Mucosa of gallbladder (tissue), 1 donor: ENCODE measurements at regions not wholly inside any gene's neighbourhood (a gene's known extent, or its start where the extent isn't known, plus 50 kb on each side); places are given as distances from the start of the nearest gene placed in this dataset.
"Not testable (repeated sequence)": the region's sequence is repeated elsewhere in the genome, so short reads cannot be mapped to it uniquely, and the experiment has no call there.

Experiments used
- DNase-seq: peaks from one replicate; pipeline ENCODE4 v3.0.0-alpha.2; 2020; ENCODE audit warnings: low spot score
- donor health status: DM: no; HTN: no; CAD: no.

DNA sequence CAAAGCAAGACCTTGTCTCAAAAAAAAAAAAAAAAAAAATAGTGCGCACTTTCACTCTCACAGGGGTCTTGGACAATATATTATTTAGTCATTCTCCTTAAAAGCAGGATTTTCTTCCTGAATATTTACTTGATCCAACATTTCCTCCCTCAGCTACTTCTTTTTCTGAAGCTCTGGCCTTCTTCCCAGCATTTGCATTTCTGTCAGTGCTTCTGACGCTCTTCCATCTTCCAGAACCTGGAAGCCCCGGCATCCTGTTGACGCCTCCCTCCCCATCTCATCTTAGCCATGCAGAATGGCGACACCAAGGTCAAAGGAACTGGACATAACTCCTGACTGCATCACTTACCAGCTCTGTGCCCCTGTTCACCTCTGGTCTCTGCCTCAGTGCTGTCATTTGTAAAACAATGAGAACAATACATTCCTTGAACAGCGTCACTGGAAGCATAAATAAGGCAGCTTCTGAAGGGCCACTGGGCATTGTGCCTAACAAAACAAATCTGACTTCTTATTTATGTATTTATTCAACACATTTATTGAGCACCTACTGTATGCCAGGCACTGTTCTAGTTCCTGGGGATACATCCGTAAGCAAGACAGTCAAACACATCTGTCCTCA lies 90.9 kb upstream of the MDM1 start:
- no peak for DNase-seq

DNA sequence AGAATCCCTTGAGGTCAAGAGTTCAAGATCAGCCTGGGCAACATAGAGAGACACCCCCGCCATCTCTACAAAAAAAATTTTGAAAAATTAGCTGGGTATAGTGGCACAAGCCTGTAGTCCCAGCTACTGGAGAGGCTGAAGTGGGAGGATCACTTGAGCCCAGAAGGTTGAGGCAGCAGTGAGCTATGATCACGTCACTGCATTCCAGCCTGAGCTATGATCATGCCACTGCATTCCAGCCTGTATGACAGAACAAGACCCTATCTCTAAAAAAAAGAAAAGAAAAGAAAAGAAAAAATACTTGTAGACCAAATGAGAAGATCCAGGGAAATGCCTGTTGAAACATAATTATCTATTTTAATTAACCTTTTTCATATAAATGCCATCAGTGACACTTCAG lies 93.8 kb upstream of the MDM1 start:
- no peak for DNase-seq

DNA sequence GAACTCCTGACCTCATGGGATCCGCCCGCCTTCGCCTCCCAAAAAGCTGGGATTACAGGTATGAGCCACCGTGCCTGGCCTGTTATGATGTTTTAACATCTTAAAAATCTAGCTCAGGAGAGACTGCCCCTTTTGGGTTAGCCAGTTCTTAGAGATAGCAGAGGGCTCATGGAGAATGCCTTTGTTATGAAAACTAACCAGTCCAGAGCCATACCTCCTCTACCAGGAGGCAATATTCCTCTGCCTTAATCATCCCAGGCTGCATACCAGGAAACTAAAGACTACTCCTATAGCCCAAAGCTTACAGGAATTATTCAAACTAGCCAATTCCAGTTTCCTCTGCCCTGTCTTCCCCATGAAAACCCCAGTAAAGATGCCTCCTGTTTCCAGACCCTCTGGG lies 96.0 kb upstream of the MDM1 start:
- no peak for DNase-seq

DNA sequence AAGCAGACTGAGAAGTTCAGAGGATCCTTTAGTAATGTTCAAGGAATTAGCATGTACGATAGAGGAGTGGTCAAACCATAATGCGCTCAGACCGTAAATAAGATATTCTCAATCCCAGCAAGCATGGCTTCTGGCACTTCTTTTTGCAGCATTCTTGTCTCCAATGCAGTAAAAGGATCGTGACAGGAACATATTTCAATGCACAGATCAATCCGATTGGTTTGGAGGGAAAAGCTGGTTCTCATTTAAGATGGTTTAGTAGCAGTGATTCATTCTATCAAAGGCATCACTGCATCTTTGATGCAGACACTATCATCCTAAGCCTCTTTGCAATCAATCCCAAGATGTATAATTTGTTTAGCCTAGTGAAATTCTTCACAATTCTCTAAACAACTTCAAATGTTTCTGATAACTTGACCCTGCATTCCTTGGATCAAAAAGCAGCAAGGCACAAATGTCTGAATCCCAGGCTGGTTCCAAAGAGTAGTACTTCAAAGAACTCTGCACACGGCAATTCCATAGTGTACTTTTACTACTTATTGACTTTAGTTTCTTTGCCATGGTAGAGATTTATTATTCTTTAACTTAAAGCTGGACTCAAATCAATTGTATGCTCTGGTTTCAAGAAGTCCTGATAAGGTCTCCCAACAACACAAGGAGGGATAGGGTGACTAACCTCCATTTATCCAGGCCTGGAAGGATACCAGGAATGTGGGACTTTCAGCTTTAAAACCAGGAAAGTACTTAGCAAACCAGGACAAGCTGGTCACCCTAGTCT lies 96.8 kb upstream of the MDM1 start:
- no peak for DNase-seq

DNA sequence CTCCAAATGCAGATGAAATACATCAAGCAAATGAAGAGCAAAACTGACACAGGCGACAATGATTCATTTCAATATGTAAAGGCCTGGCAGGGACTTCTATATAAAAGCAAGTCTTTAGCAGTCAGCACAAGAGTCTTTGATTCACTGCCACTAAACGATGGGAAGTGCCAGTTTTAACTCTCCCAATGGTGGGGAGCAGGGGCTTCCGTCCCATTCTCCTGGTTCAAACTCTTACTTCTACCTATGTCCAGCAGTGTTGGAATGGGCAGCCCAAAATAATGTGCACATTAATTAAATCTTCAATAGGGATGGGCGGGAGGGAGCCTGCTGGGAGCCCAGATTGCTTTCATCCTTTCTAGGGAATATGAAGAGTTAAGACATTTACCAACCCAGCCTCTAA lies 97.5 kb upstream of the MDM1 start:
- DNase-seq = no peak

DNA sequence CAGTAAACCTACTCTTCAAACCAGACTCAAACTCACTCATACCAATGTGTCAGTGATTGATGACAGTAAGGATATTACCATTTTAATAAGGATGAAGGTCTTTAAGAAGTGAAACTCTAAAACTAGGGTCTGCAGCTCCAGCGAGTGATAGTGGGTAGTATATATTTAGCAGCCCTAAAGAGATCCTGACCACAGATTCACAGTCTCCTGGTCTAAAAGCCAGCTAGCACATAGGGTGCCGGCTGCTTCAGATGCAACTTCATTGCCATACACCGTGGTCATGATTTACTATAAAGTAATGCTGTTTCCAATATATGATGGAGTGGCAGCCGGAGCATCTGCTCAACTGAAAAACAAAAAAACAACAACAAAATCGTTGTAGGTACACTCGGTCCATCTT lies 99.6 kb upstream of the MDM1 start:
- no peak for DNase-seq

DNA sequence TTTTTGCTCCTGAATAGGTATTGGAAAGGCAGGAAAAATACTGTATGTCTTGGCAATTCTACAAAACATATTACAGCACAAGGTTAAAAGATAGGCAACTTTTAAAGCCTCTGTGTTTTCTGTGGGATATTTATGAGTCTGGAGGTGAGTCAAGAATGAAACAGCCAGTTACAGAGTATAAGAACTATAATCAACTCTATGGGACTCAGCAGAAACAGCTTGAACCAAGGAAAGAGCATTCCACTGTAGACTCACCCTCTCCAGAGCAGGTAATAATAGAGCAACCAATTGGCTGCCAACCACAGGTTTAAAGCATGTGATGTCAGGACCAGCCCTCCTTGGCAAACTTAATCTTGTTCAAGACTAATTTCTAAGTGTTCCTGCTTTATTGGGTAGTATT lies 100.5 kb upstream of the MDM1 start:
- no peak for DNase-seq

DNA sequence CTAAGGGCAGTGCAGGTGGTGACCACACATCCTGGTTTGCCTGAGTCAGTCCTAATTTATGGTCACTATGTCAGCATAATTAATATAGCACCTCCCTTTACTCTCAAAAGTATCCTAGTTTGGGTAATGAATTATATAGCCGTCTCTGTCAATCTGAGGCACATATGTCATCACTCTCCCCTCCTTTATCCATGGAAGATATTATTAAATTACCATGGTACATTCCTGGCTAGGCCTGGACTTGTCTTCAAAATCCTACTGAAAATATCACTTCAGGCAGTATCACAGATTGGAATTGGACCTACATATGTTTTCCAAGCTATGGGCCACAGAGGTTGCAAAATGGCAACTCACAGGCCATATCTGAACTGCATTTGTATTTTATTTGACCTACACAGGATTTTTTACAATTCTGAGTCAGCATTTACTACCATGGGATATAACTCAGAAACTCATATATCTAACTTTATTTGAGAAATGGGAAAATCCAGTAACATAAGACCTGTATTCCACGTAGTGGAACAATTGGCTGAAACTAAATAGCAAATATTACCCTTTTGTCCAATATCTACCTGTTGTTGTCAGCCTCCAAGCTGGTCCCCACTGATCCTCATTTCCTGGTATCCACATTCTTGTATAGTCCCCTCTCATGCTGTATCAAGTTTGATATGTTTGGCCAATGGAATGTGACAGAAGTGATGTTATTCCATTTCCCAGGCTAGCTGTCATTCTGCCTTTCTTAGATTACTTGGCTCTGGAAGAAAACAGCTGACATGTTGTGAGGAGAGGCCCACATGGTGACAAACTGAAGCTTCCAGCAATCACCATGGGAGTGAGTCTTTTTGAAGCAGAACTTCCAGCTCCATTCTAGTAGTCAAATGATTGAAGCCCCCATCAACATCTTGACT lies 102.5 kb upstream of the MDM1 start:
- no peak for DNase-seq

DNA sequence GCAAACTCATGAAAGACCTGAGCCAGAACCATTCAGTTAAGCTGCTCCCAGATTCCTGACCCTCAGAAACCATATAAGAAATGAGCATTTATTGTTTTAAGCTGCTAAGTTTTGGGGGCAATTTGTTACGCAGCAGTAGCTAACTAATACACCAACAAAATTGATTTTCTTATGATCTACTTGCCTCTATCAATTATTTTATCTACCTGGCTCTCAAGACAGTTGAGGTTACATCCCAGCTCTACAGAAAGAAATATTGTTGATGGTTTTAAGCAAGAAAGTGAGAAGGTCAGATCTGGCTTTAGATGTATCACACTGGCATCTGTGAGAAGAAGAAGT lies 103.1 kb upstream of the MDM1 start:
- no peak for DNase-seq

DNA sequence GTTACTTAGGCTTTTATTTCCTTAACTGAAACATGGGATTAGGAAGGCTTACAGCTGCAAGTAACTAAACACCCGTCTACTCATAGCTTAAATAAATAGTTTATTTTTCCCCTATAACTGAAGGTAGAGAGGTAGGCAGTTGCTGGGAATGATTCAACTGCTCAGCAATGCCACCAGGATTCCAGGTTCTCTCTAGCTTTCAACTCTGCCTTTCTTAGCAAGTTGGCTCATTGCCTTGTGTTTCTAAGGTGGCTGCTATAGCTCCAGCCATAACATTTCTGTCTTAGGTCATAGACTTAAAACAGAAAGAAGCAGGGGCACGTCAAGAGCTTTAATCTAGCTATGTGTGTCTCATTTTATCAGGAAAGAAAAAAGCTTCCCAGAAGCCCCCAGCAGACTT lies 103.7 kb upstream of the MDM1 start:
- DNase-seq = no peak

DNA sequence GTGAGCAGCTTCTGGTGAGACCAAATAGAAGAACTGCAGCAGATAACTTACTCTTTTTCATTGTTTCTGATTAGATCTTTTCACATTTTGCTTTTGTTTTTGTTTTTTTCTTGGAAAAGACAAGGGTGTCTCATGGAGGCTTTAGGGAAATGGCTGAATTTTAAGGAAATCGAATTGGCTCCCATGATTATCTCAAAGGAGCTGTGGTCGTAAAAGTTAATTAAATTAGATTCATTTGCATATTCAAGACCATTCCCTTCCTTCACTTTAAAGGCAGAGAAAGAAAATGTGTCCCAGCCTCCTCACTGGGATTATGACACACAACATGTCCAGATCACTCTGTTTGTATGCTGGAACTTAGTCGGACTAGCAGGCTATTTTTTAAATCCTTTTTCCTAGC lies 106.4 kb upstream of the MDM1 start:
- no peak for DNase-seq

DNA sequence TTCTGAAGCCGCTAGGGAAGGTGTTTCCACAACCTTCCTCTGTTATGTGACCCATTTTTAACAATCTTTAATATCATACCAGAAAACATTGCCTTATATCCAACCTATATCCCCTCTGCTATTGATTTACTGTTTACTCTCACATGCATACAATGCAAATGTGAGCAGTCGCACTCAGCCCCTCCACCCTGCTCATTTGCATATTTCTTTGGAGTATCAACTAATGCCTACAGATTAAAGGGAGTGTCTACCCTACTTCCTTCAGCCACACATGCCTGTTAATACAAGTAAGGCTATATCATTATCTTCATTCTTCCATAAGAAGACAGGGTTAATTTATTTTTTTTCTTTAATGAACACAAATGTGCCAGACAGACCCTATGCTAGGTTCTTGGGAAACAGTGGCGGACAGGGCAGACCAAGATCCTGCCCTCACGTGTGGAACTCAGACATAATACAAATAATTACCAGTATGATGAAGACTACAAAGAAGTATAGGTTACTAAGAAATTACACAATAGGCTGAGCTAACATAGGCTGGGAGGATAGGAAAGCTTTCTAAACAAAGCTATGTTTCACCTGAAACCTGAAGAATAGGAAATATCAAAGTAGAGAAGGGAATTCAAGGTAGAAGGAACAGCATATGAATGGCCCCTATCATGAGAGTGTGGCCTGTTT lies 107.3 kb upstream of the MDM1 start:
- no peak for DNase-seq

DNA sequence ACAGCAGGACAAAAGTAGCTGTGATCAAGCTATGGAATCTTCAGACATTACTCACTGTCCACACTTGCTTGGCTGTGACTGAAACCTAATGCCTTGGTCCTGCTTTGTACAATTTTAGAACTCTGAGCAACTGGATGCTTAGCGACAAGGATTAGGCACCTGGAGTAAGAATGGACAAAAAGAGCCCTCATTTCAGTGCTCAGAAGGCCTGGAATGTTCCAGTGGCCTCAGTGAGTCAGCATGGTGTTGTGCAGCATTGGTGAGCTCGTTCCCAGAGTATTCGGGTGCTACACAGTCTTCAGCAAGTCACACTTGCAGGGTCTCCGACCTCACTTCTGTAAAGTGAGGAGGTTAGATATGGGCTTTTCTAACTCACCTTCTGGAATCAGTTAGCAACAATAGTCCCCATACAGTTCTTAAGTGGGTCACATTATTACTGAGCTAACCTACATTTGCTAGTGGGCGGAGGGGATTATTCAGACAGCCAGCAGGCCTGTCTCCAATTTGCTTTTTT lies 108.0 kb upstream of the MDM1 start:
- DNase-seq = no peak

DNA sequence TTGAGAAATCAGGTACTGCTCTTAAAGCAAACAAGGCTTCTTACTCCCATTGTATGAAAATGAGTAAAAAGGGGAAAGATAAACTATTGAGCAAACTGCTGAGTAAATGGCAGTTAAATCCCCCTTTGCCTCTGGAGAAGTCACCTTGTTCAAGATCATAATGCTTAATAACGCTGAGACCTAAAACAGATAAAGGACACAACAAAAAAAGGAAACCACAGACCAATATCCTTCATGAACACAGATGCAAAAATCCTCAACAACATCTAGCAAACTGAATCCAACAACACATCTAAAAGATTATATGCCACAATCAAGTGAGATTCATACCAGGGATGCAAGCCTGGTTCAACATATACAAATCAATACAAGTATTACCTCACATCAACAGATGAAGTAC lies 109.0 kb upstream of the MDM1 start:
- no peak for DNase-seq

DNA sequence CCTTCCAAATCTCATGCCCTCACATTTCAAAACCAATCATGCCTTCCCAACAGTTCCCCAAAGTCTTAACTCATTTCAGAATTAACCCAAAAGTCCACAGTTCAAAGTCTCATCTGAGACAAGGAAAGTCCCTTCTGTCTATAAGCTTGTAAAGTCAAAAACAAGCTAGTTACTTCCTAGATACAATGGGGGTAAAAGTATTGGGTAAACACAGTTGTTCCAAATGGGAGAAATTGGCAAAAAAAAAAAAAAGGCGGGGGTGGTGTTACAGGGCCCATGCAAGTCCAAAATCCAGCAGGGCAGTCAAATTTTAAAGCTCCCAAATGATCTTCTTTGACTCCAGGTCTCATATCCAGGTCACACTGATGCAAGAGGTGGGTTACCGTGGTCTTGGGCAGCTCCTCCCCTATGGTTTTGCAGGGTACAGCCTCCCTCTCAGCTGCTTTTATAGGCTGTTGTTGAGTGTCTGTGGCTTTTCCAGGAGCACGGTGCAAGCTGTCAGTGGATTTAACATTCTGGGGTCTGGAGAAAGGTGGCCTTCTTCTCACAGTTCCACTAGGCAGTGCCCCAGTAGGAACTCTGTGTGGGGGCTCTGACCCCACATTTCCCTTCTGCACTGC lies 110.3 kb upstream of the MDM1 start:
- DNase-seq = not testable (repeated sequence)

DNA sequence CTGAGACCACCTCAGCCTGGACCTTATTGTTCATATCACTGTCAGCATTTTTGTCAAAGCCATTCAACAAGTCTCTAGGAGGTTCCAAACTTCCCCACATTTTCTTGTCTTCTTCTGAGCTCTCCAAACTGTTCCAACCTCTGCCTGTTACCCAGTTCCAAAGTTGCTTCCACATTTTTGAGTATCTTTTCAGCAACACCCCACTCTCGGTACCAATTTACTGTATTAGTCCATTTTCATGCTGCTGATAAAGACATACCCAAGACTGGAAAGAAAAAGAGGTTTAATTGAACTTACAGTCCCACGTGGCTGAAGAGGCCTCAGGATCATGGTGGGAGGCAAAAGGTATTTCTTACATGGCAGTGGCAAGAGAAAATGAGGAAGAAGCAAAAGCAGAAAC lies 111.5 kb upstream of the MDM1 start:
- not testable (repeated sequence) for DNase-seq

DNA sequence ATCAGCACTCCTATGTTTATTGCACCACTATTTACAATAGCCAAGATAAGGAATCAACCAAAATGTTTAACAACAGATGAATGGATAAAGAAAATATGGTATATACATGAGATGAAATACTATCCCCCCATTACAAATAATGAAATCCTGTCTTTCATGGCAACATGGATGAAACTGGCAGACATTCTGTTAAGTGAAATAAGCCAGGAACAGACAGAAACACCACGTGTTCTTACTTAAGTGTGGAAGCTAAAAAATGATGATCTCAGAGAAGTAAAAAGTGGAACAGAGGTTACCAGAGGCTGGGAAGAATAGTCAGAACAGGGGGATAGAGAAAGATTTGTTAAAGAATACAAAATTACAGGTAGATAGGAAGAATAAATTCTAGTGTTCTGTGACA lies 113.7 kb upstream of the MDM1 start:
- DNase-seq = no peak

DNA sequence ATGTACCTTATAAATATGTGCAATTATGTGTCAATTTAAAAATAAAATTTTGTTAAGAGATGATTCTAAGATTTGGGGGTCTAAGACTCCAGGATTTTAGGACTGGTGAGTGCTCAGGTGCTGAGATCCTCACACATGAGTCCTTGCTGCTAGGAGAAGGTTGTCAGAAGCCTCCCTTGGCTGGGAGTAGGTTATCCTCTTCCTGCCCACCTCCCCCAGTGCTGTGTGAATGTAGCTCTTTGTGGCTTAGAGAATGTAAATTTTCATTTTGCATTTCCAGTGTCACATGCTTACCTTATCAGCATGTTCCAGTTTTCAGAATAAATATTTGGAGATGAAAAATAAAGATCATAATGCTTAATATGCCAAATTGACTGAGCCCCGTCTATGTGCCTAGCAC lies 114.2 kb upstream of the MDM1 start:
- DNase-seq = no peak

DNA sequence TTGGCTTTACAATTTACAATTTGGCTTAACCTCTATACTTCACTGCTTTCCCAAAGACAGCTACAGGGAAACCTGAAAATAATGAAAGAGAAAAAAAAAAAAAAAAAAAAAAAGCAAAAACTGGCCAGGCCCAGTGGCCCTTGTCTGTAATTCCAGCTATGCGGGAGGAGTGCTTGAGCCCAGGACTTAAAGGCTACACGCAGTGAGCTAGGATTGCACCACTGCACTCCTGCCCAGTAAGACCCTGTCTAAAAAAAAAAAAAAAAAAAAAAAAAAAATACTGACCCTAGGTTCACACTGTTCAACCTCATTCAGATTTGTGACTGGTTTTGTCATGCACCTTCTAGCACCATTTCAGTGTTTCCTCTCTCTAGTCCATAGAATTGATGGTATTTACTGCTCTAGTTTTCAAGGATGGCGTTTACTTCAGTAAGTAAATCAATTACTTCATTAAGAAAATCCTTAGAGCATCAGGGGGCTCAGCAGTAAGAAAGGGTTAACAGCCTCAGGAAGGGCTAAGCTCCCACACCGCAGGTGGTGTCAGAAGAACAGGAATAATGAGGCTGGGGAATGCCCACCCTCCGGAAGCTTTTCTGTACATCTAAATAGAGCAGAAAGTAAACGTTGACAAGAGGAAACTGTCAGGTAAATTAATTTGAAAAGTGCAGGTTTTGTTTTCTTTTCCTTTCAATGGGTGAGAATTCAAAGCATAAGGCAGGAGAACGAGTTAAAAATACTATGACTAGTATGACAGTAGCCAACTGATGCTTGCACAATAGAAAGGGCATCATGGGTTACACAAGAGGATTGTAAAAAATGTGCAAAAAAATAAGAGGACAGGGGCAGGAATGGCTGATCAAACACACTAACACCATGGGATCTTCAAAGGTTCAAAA lies 115.0 kb upstream of the MDM1 start:
- no peak for DNase-seq

DNA sequence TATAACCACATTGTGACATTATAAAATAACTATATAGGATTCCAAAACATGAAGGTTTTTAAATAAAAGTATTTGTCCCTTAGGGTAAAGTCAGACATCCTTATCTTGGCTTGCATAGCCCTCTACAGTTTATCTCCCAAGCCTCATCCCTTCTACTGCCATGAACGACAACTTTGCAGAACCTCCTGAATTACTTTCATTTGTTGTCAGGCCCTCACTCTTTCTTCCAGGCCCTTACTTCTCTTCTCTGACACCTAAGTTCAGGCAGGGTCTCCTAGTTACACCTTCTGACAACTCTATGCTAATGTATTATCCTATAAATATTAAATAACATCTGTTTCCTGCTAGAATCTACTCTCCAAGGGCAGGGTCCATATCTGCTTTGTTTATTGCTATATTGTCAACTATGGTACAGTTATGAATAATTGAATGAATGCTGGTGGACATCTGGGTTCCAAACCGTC lies 115.7 kb upstream of the MDM1 start:
- DNase-seq = no peak

DNA sequence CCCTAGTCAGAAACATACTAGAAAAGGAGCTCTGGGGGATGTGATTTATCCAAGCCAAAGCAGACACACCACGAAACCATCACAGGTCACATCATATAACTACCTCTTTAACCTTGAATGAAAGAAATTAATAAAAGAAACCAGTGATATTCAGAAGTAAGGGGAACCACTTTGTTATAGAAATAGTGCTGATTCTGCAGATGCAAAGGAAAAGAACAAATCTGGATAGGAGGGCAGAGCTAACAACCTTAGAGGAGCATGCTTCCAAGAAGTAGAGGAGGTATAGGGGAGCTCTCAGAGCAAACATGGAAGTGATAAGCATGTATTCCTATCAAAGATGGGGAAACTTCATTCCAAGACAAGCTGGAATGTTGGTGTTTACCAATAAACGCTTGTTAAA lies 117.0 kb upstream of the MDM1 start:
- no peak for DNase-seq
